H1 (cell line): ENCODE measurements at regions not wholly inside any gene's neighbourhood (a gene's known extent, or its start where the extent isn't known, plus 50 kb on each side); places are given as distances from the start of the nearest gene placed in this dataset.

Source experiments
- CTCF ChIA-PET: fragments of 300-600 bp; sonication (Branson Sonifier 250); formaldehyde crosslinking; loops from one replicate; lab custom pipeline; 2021; ENCODE audit not compliant: partially characterized antibody; lab: Charles Lee
- POLR2A ChIA-PET: fragments of 300-600 bp; sonication (Branson Sonifier 250); formaldehyde crosslinking; loops from one replicate; lab custom pipeline; 2021; ENCODE audit warnings: inconsistent platforms; ENCODE audit not compliant: partially characterized antibody; lab: Charles Lee
- DNase-seq, 2 experiments: peaks; one replicate each; pipeline versions ENCODE4 v3.0.0 to v3.0.0-alpha.2; 2010 to 2022; ENCODE audit warnings: low spot score in 2 of 2, low read depth in 1 of 2, mixed read lengths in 1 of 2
- FAIRE-seq: peaks from 2 replicates; lab custom pipeline; 2011; peaks lifted over from hg19 to GRCh38; lab: Jason Lieb, UNC
- H2AFZ ChIP-seq: 2 replicates; pipeline ENCODE4 v1.8.1; 2012; ENCODE audit warnings: low read length, inconsistent platforms
- H2AK5ac ChIP-seq: 2 replicates; pipeline ENCODE4 v1.6.1; 2013; ENCODE audit warnings: low read depth, low read length
- H2BK120ac ChIP-seq: replicated peaks from 2 replicates; pipeline ENCODE3; 2013; ENCODE audit warnings: low read depth, low read length, inconsistent platforms
- H2BK12ac ChIP-seq: 2 replicates; pipeline ENCODE4 v1.6.1; 2013; ENCODE audit warnings: low read depth, low read length
- H2BK15ac ChIP-seq: 2 replicates; pipeline ENCODE4 v1.6.1; 2013; ENCODE audit warnings: low read length
- H2BK20ac ChIP-seq: 2 replicates; pipeline ENCODE4 v1.6.1; 2013; ENCODE audit warnings: low read length
- H2BK5ac ChIP-seq: 2 replicates; pipeline ENCODE4 v1.6.1; 2013; ENCODE audit warnings: low read depth, low read length
- H3K14ac ChIP-seq: 2 replicates; pipeline ENCODE4 v1.6.1; 2013; ENCODE audit warnings: inconsistent platforms; ENCODE audit not compliant: insufficient read length
- H3K18ac ChIP-seq: 2 replicates; pipeline ENCODE4 v1.6.1; 2013; ENCODE audit warnings: low read length; ENCODE audit errors: extremely low read depth
- H3K23ac ChIP-seq: 2 replicates; pipeline ENCODE4 v1.6.1; 2013; ENCODE audit warnings: inconsistent platforms; ENCODE audit not compliant: insufficient read length
- H3K23me2 ChIP-seq: 2 replicates; pipeline ENCODE4 v1.6.1; 2013; ENCODE audit warnings: low read depth, low read length
- H3K27ac ChIP-seq: 2 replicates; pipeline ENCODE4 v1.6.1; 2011; ENCODE audit warnings: low read depth, low read length, inconsistent platforms
- H3K27me3 ChIP-seq, 4 experiments: replicated peaks in 1 of 4; 1 replicate in 1 of 4; 2 replicates in 3 of 4; pipeline versions ENCODE4 v1.6.1 to v1.8.1; 2011 to 2013; ENCODE audit warnings: low read length in 3 of 4, mild to moderate bottlenecking in 3 of 4, inconsistent platforms in 2 of 4, mixed read lengths in 2 of 4, moderate library complexity in 1 of 4; ENCODE audit not compliant: control insufficient read depth in 3 of 4, insufficient read depth in 3 of 4; ENCODE audit errors: extremely low read depth in 1 of 4
- H3K36me3 ChIP-seq, 4 experiments: 2 replicates each; pipeline versions ENCODE4 v1.6.1 to v1.8.1; 2011 to 2013; ENCODE audit warnings: mild to moderate bottlenecking in 4 of 4, low read length in 3 of 4, moderate library complexity in 2 of 4, control low read depth in 1 of 4, inconsistent platforms in 1 of 4; ENCODE audit not compliant: insufficient read depth in 4 of 4, control insufficient read depth in 2 of 4
- H3K4ac ChIP-seq: replicated peaks from 2 replicates; pipeline ENCODE3; 2013; ENCODE audit warnings: low read length, low read depth, mixed read lengths, inconsistent platforms; ENCODE audit not compliant: insufficient read length
- H3K4me1 ChIP-seq, 4 experiments: replicated peaks in 1 of 4; 1 replicate in 1 of 4; 2 replicates in 3 of 4; pipeline versions ENCODE4 v1.6.1 to v1.8.1; 2011 to 2013; ENCODE audit warnings: low read length in 3 of 4, inconsistent platforms in 2 of 4, mixed read lengths in 1 of 4; ENCODE audit not compliant: insufficient read depth in 4 of 4, control insufficient read depth in 3 of 4
- H3K4me2 ChIP-seq, 2 experiments: 2 replicates each; pipeline versions ENCODE4 v1.6.1 to v1.8.1; 2011 to 2013; ENCODE audit warnings: low read depth in 2 of 2, low read length in 2 of 2, control low read depth in 1 of 2, inconsistent platforms in 1 of 2, mild to moderate bottlenecking in 1 of 2; ENCODE audit not compliant: insufficient read depth in 1 of 2
- H3K4me3 ChIP-seq, 4 experiments: fragments of 200-600, 300-600 bp in 1 of 4; sonication (generic), shearing (Covaris generic), sonication (Bioruptor Twin) in 1 of 4; 2 replicates each; pipeline versions ENCODE4 v1.5.1 to v1.8.1; 2011 to 2016; ENCODE audit warnings: low read length in 4 of 4, low read depth in 3 of 4, control low read depth in 2 of 4, inconsistent platforms in 2 of 4, mild to moderate bottlenecking in 2 of 4, mixed read lengths in 1 of 4, moderate library complexity in 1 of 4; ENCODE audit not compliant: insufficient read depth in 2 of 4; ENCODE audit errors: extremely low read depth in 1 of 4
- H3K56ac ChIP-seq: replicated peaks from 2 replicates; pipeline ENCODE3; 2013; ENCODE audit warnings: low read depth, mild to moderate bottlenecking, mixed read lengths, low read length, inconsistent platforms; ENCODE audit not compliant: insufficient read length
- H3K79me1 ChIP-seq: 2 replicates; pipeline ENCODE4 v1.6.1; 2013; ENCODE audit warnings: low read depth, low read length, control low read depth
- H3K79me2 ChIP-seq, 2 experiments: 2 replicates each; pipeline versions ENCODE4 v1.6.1 to v1.8.1; 2012 to 2013; ENCODE audit warnings: low read length in 2 of 2, mild to moderate bottlenecking in 2 of 2, inconsistent platforms in 1 of 2; ENCODE audit not compliant: insufficient read depth in 2 of 2, control insufficient read depth in 1 of 2
- H3K9ac ChIP-seq, 4 experiments: replicated peaks in 1 of 4; 1 replicate in 1 of 4; 2 replicates in 3 of 4; pipeline versions ENCODE4 v1.6.1 to v1.8.1; 2011 to 2013; ENCODE audit warnings: low read depth in 3 of 4, low read length in 3 of 4, control low read depth in 2 of 4, mild to moderate bottlenecking in 2 of 4, moderate library complexity in 2 of 4, inconsistent platforms in 1 of 4; ENCODE audit errors: extremely low read depth in 1 of 4
- H3K9me3 ChIP-seq, 2 experiments: 2 replicates each; pipeline versions ENCODE4 v1.6.1 to v1.8.1; 2012 to 2013; ENCODE audit warnings: mild to moderate bottlenecking in 2 of 2, moderate library complexity in 2 of 2, control low read depth in 1 of 2, inconsistent platforms in 1 of 2, low read depth in 1 of 2, low read length in 1 of 2, mixed read lengths in 1 of 2; ENCODE audit not compliant: insufficient read depth in 2 of 2
- H4K20me1 ChIP-seq, 2 experiments: replicated peaks in 1 of 2; 2 replicates each; pipeline versions ENCODE3 to v1.8.1; 2011 to 2013; ENCODE audit warnings: inconsistent platforms in 2 of 2, low read length in 2 of 2, mild to moderate bottlenecking in 1 of 2; ENCODE audit not compliant: insufficient read depth in 2 of 2, control insufficient read depth in 1 of 2
- H4K5ac ChIP-seq: 2 replicates; pipeline ENCODE4 v1.6.1; 2013; ENCODE audit warnings: low read length, low read depth, mixed read lengths, inconsistent platforms; ENCODE audit not compliant: insufficient read length
- H4K8ac ChIP-seq: 2 replicates; pipeline ENCODE4 v1.8.0; 2013; ENCODE audit warnings: mild to moderate bottlenecking, moderate library complexity, low read length, inconsistent platforms; ENCODE audit not compliant: insufficient read depth; ENCODE audit errors: extremely low read depth
- H4K91ac ChIP-seq: replicated peaks from 2 replicates; pipeline ENCODE3; 2013; ENCODE audit warnings: low read length, mixed read lengths, inconsistent platforms; ENCODE audit not compliant: insufficient read length
- WGBS, 2 experiments: shearing (Covaris generic) in 1 of 2; methylation state at CpG; one replicate each; pipeline versions ENCODE4 v1.1.6 to v1.1.7; 2013 to 2015; ENCODE audit warnings: low lambda C conversion rate in 2 of 2, mixed read lengths in 2 of 2, inconsistent platforms in 1 of 2, low coverage in 1 of 2, missing lambda C conversion rate in 1 of 2; ENCODE audit not compliant: insufficient replicate concordance in 2 of 2, insufficient coverage in 1 of 2, insufficient read length in 1 of 2; ENCODE audit errors: extremely low coverage in 1 of 2, missing lambda C conversion rate in 1 of 2; 5-methylcytosine and 5-hydroxymethylcytosine counted together
- TF ChIP-seq, protein P1 (sequence below): fragments of 300-600 bp; sonication (generic); IDR thresholded peaks from 2 replicates; pipeline ENCODE4 v1.7.1; 2012; ENCODE audit warnings: low read length, moderate library complexity, mild to moderate bottlenecking, inconsistent platforms; ENCODE audit not compliant: insufficient replicate concordance

DNA sequence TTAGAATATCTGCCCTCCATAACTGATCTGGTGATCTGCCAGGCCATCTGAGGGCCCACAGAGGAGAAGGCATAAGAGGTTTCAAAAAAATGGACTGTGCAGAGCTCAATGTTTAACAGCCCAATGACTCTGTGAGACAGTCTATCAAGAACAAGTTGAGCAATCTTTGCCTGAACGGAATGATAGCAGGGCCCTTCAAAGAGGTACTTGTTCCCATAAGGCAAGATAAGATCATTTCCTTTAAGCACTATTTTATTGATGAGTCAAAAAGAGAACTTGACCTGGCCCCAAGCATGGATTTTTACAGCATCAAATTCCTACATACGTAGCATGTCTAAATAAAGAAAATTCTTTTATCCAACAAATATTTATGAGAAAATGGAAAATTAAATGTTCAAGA is 182.8 kb downstream of the IDS start:
- Histone ChIP-seq H3K4me3 (no peak overlapping the region), H3K4ac (no peak overlapping the region), H3K56ac (no peak overlapping the region), H3K79me2 (no peaks in the 10 kb centered on the region), H3K27ac (no peak overlapping the region), H3K23ac (no peak overlapping the region), H3K4me2 (no peak overlapping the region), H3K36me3 (no peaks in the 10 kb centered on the region), H3K27me3 (no peaks in the 10 kb centered on the region), H3K4me1 (no peaks in the 10 kb centered on the region), H4K5ac (no peak overlapping the region), H3K14ac (no peak overlapping the region), H2AK5ac (no peak overlapping the region), H2BK5ac (no peak overlapping the region), H4K8ac (no peak overlapping the region), H3K9me3 (no peaks in the 10 kb centered on the region), H3K79me1 (no peaks in the 10 kb centered on the region), H2BK120ac (no peak overlapping the region), H3K18ac (no peak overlapping the region), H3K9ac (no peak overlapping the region), H2AFZ (no peak overlapping the region), H4K91ac (no peak overlapping the region), H2BK20ac (no peak overlapping the region), H2BK15ac (no peak overlapping the region), H2BK12ac (no peak overlapping the region), H4K20me1 (no peaks in the 10 kb centered on the region), H3K23me2 (no peaks in the 10 kb centered on the region)
- DNase-seq = no peak
- FAIRE-seq = no peak
- POLR2A ChIA-PET = no interaction called here
- CTCF ChIA-PET = no interaction called here
- WGBS, 2 experiments = 87% methylated on average over 2 of the region's 2 CpGs; no CpG with 5 or more reads in 1 of the 2 experiments
- TF ChIP-seq, protein P1, sequence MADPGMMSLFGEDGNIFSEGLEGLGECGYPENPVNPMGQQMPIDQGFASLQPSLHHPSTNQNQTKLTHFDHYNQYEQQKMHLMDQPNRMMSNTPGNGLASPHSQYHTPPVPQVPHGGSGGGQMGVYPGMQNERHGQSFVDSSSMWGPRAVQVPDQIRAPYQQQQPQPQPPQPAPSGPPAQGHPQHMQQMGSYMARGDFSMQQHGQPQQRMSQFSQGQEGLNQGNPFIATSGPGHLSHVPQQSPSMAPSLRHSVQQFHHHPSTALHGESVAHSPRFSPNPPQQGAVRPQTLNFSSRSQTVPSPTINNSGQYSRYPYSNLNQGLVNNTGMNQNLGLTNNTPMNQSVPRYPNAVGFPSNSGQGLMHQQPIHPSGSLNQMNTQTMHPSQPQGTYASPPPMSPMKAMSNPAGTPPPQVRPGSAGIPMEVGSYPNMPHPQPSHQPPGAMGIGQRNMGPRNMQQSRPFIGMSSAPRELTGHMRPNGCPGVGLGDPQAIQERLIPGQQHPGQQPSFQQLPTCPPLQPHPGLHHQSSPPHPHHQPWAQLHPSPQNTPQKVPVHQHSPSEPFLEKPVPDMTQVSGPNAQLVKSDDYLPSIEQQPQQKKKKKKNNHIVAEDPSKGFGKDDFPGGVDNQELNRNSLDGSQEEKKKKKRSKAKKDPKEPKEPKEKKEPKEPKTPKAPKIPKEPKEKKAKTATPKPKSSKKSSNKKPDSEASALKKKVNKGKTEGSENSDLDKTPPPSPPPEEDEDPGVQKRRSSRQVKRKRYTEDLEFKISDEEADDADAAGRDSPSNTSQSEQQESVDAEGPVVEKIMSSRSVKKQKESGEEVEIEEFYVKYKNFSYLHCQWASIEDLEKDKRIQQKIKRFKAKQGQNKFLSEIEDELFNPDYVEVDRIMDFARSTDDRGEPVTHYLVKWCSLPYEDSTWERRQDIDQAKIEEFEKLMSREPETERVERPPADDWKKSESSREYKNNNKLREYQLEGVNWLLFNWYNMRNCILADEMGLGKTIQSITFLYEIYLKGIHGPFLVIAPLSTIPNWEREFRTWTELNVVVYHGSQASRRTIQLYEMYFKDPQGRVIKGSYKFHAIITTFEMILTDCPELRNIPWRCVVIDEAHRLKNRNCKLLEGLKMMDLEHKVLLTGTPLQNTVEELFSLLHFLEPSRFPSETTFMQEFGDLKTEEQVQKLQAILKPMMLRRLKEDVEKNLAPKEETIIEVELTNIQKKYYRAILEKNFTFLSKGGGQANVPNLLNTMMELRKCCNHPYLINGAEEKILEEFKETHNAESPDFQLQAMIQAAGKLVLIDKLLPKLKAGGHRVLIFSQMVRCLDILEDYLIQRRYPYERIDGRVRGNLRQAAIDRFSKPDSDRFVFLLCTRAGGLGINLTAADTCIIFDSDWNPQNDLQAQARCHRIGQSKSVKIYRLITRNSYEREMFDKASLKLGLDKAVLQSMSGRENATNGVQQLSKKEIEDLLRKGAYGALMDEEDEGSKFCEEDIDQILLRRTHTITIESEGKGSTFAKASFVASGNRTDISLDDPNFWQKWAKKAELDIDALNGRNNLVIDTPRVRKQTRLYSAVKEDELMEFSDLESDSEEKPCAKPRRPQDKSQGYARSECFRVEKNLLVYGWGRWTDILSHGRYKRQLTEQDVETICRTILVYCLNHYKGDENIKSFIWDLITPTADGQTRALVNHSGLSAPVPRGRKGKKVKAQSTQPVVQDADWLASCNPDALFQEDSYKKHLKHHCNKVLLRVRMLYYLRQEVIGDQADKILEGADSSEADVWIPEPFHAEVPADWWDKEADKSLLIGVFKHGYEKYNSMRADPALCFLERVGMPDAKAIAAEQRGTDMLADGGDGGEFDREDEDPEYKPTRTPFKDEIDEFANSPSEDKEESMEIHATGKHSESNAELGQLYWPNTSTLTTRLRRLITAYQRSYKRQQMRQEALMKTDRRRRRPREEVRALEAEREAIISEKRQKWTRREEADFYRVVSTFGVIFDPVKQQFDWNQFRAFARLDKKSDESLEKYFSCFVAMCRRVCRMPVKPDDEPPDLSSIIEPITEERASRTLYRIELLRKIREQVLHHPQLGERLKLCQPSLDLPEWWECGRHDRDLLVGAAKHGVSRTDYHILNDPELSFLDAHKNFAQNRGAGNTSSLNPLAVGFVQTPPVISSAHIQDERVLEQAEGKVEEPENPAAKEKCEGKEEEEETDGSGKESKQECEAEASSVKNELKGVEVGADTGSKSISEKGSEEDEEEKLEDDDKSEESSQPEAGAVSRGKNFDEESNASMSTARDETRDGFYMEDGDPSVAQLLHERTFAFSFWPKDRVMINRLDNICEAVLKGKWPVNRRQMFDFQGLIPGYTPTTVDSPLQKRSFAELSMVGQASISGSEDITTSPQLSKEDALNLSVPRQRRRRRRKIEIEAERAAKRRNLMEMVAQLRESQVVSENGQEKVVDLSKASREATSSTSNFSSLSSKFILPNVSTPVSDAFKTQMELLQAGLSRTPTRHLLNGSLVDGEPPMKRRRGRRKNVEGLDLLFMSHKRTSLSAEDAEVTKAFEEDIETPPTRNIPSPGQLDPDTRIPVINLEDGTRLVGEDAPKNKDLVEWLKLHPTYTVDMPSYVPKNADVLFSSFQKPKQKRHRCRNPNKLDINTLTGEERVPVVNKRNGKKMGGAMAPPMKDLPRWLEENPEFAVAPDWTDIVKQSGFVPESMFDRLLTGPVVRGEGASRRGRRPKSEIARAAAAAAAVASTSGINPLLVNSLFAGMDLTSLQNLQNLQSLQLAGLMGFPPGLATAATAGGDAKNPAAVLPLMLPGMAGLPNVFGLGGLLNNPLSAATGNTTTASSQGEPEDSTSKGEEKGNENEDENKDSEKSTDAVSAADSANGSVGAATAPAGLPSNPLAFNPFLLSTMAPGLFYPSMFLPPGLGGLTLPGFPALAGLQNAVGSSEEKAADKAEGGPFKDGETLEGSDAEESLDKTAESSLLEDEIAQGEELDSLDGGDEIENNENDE = no peak
